GOT3 (cell line): ENCODE measurements at regions not wholly inside any gene's neighbourhood (a gene's known extent, or its start where the extent isn't known, plus 50 kb on each side); places are given as distances from the start of the nearest gene placed in this dataset.

ENCODE experiments used
- DNase-seq: peaks from one replicate; lab custom pipeline; 2025; ENCODE audit warnings: mixed read lengths; lab: John Stamatoyannopoulos, UW

- DNase-seq: no peak
Measured at GRCh38 chr11:112539741-112540140, 279.1 kb upstream of the PLET1 start.

DNA sequence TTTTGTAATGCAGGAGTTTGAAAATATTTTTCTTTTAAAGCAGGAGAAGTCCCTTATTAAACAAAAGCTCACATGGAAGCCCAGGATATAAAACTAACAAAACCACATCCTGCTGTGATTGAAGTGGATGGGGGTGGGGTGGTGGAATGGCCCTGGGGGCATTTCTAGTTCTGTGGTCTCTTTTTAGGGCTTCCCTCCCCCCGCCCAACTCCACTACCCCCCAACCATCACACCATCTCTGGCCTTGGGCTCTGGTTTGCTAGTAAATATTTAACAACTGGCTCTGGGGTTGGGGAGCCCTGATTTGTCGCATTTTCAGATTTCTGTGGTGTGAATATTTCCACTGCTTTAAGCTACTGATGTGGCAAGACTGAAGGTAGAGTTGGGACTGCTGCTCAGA, 279.6 kb upstream of the PLET1 start:
- no peak for DNase-seq

DNA sequence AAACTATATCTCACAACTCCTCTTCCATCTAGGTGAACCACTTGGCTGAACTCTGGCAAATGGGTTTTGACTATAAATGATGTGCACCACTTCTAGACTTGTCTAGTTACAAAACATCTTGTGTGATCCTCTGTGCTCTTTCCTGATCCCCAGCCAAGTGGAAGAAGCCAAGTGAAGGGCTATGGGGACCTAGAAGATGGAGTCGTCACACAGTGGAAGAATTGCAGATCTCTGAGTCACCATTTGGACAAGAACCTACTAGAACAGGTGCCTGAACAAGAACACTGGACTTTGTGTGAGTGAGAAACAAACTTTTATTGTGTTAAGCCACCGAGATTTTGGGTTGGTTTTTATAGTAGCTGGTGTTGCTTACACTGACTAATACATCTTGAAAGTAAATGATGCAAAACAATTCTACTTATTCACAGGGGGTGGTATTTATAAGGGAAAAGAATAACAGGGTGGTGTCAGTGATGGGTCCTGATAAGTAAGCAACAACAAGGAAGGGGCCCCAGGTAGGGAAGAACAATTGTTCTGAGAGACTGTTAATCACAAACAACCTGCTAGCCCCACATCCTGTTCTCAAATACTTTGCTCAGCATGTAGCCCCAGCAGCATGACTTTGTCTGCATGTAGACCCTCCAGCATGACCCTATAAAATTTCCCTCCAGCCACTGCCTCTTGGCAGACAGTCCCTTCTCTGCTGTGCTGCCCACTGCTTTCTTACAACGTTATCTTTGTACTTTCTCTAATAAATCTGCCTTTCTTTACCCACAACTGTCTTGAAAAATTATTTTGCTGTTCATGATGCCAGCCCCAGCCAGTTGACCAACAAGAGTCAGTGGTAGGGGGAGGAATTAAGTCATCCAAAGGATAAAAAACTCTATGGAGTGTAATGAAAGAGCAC, 280.7 kb upstream of the PLET1 start:
- no peak for DNase-seq

GRCh38 chr11:112542479-112542878, 281.8 kb upstream of the PLET1 start:
- DNase-seq: no peak

DNA sequence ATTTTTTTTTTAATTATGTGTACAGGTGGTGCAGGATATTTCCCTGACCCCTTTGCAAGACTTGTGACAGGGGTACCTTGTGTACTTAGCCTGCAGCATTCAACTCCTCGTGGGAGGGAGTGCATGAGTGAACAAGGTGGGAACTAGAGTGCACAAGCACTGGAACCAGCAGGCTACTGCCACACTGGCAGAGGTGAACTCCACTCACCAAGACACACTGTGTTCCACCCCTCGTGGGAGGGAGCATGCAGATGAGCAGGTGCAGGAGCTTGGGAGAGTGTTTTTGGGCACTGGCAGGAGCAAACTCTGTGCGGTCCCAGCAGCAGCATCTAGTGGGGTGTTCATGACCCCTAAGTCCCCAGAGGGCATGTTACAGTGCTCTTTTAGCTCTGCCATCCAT, 282.7 kb upstream of the PLET1 start:
- no peak for DNase-seq

DNA sequence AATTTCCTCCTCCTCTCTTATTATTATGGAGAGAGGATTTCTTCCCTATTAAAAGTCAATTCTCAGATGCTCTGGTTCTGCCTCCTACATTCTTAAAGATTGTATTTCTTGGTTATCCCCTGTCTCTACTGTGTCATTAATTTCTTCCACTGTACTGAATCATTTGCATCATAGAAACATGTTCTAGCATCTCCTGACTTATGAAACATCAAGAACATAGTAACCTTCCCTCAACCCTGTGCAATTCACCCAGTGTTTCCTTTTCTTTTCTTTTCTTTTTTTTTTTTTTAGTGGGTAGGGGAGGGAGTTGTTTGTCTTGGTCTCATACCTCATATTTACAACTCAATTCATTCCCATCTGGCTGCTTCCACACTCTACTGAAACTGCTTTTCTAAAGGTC, 288.0 kb upstream of the PLET1 start:
- DNase-seq: no peak

DNA sequence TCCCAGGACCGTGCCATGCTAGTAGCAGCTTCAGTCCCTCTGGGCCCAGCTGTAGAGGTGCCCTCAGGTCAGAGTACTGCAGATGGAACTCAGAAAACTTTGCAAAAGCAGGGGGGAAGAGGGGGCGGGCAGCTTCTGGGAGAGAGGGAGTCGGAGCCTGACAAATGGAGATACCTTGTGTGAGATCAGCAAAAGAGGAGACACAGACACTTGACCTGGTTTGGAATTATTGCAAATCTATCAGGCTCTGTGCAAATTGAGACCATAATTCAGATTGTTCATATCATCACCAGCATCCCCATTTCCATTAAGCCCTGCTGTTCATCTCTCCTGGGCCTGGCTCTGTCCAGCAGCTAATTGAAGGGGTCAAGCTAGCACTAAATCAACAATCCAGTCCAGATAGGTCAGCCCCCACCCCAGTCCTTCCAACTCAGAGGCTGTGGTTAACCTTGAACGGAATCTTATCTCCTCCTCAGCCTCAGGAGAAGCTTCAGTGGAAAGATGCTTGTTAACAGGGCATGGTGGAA, 292.6 kb upstream of the PLET1 start:
- DNase-seq: no peak

DNA sequence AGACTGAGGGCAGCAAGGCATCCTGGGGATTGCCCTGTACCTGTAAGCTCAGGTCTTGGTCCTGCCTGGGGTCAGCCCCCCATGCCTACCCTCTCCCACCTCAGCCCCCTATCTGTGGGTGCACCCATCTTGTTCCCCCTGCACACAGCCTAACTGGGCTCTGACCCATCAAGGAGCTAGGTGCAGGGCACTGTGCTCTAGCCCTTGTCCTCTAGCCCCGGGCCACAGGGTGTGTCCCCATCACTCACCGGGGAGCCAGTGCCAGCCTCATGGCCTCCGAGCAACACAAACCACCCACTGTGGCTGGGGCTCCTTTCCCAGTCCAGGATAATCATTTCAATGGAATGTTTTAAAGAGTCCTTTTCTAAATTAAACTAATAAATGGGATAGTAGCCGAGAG, 293.9 kb upstream of the PLET1 start:
- DNase-seq: no peak

DNA sequence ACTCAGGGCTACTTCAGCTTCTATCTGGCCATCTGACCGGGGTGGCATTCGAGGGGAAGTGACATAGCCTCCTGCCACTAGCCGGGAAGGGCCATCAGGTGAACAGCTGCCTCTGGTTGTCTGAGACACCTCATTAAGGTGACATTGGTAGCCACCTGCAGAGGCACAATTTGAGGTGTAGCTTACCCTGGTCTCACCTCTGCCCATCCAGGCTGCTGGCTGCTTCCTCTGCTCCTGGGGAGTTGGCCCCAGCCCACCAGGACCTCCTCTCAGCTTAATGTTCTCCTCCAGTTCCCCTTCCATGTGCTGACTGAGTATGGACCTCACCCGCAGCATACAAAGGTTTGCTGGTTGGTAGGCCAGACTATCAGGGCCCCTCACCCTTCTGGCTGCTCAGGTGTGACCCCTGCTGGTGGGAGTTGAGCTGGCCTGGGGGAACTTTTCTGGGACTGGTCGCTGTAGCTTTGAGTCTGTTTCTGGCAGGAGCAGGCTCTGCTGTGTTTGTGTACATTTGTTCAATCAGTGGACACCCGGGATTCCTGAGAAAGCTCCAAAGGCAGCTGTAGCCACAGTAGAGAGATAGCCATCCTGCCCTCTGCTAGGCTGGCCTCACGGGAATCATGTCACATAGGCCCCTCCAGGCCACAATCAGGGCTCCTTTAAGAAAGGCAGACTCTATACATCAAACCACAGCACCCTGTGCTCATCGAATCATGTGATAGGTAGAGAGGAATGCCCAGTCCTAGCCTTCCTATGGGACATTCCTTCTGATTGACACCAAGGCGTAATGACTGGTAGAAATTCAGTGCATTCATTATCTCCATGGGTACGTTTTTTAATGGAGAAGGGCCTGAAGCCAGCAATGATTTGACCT, 295.1 kb upstream of the PLET1 start:
- no peak for DNase-seq

DNA sequence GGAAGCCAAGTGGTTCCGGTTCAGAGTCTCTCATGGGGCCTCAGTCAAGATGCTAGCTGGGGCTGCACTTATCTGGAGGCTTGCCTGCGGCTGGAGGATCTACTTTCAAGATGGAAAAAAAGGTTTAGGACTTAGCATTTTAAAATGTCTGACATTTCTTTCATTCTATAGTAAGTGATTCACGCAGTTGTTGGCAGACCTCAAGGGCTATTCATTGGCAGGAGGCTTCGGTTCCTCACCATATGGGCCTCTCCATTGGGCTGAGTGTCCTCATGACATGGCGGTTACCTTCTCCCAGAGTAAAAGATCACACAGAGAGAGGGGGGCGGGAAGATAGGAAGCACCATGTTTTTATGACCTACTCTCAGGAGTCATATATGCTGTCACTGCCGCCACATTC, 298.0 kb upstream of the PLET1 start:
- DNase-seq: no peak

DNA sequence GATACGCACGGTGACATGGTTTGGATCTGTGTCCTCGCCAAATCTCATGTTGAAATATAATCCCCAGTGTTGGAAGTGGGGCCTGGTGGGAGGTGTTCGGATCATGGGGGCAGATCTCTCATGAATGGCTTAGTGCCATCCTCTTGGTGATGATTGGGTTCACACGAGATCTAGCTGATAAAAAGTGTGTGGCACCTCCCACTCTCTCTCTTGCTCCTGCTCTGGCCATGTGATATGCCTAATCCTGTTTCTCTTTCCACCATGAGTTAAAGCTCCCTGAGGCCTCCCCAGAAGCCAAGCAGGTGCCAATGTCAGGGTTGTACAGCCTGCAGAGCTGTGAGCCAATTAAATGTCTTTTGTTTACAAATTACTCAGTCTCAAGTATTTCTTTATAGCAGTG, 303.1 kb upstream of the PLET1 start:
- DNase-seq: no peak

- no peak for DNase-seq
Measured at GRCh38 chr11:112564228-112564955, 303.7 kb upstream of the PLET1 start.

GRCh38 chr11:112565551-112565950, 304.9 kb upstream of the PLET1 start:
- DNase-seq: no peak

GRCh38 chr11:112566124-112566523, 305.5 kb upstream of the PLET1 start:
- no peak for DNase-seq

DNA sequence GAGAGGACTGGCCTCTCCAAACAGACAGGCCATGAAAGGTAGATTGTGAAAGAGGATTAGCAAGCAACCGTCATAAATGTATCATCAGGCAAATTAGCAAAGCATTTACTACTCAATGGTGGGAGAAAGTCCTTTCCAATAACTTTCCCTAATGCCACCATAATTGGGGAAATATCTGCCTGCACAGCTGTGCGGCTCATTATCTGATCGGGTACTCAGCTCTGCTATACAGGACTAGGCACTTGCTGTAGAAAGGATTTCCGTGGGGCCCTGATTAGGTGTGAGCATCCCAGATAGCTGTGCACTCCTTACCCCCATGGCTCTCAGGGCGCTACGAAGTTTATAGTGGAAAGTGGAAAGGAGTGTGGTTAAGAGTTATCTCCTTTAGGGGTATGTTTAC, 309.7 kb upstream of the PLET1 start:
- no peak for DNase-seq

DNA sequence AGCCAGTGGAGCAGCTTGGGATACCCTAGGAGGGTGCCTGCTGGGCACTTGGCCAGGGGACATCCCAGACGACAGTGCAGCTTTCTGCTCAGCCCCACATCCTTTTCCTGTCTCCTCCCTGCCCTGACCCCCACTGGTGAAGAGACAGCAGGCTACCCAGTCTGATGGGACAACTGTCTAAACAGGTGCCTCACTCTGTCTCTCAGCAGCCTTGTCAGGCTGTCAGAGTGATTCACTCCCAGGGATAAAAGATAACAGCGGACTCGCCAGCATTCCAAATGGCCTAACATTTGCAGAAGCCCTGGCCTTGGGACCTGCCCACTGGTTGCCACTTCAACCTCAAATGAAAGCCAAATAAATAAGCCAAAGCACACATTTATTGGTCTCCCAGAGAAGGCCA, 318.6 kb upstream of the PLET1 start:
- DNase-seq: no peak

- no peak for DNase-seq
Measured at GRCh38 chr11:112580864-112581263, 320.2 kb upstream of the PLET1 start.

GRCh38 chr11:112581747-112582146, 321.1 kb upstream of the PLET1 start:
- DNase-seq: no peak

DNA sequence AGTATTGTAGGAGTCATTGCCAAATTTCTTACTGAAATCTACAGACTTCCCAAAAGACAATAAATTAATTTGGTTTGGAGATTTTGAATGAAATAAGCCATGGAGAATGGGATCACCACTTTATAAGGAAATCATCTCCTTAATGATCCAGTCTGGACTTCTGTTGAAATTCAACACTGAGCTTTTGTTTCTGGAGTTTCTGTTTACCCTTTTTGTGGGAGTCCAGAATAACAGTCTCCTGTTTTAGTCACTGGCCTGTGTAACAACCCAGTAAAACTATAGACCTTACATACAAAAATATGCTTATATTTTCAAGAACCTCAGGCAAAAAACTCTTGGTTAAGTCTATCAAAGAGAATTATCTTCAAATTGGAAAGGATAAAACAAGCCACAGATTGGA, 321.7 kb upstream of the PLET1 start:
- DNase-seq: no peak

- no peak for DNase-seq
Measured at GRCh38 chr11:112583261-112583893, 322.7 kb upstream of the PLET1 start.

- no peak for DNase-seq
Measured at GRCh38 chr11:112584672-112585071, 324.0 kb upstream of the PLET1 start.

GRCh38 chr11:112587664-112588063, 327.0 kb upstream of the PLET1 start:
- DNase-seq: no peak
